Fibroblast of the aortic adventitia (primary cell): ENCODE measurements at regions not wholly inside any gene's neighbourhood (a gene's known extent, or its start where the extent isn't known, plus 50 kb on each side); places are given as distances from the start of the nearest gene placed in this dataset.

Experiments used
- DNase-seq: peaks from one replicate; pipeline ENCODE4 v3.0.0-alpha.2; 2010; ENCODE audit warnings: low read depth
- H3K4me3 ChIP-seq: 2 replicates; pipeline ENCODE4 v1.5.1; 2011; ENCODE audit warnings: low read depth, mild to moderate bottlenecking, control low read depth, low read length, moderate library complexity
- TF ChIP-seq, protein P1 (sequence below): IDR thresholded peaks from 2 replicates; pipeline ENCODE4 v1.5.1; 2011; ENCODE audit warnings: mild to moderate bottlenecking, low read length, control low read depth, inconsistent platforms; ENCODE audit not compliant: insufficient read depth

DNA sequence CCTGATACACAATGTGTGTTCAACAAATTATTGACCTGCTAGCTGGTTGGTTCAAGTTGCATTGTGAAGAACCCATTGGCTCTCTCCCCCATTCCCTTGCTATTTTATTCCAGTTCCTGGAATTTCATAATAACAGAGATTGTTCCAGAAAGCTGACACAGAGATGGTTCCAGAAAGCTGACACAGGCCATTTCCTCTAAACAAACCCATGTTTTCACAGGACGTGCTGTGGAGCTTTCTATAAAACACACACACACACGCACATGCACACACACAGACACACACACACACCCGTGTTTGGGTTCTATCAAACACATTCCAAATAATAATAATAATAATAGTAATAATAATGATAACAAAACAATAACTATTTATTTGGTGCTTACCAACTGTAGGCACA lies 259.1 kb downstream of the CLIC5 start:
- DNase-seq: no peak
- TF ChIP-seq, protein P1, sequence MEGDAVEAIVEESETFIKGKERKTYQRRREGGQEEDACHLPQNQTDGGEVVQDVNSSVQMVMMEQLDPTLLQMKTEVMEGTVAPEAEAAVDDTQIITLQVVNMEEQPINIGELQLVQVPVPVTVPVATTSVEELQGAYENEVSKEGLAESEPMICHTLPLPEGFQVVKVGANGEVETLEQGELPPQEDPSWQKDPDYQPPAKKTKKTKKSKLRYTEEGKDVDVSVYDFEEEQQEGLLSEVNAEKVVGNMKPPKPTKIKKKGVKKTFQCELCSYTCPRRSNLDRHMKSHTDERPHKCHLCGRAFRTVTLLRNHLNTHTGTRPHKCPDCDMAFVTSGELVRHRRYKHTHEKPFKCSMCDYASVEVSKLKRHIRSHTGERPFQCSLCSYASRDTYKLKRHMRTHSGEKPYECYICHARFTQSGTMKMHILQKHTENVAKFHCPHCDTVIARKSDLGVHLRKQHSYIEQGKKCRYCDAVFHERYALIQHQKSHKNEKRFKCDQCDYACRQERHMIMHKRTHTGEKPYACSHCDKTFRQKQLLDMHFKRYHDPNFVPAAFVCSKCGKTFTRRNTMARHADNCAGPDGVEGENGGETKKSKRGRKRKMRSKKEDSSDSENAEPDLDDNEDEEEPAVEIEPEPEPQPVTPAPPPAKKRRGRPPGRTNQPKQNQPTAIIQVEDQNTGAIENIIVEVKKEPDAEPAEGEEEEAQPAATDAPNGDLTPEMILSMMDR: no peak
- H3K4me3 ChIP-seq: no peak overlapping the region

DNA sequence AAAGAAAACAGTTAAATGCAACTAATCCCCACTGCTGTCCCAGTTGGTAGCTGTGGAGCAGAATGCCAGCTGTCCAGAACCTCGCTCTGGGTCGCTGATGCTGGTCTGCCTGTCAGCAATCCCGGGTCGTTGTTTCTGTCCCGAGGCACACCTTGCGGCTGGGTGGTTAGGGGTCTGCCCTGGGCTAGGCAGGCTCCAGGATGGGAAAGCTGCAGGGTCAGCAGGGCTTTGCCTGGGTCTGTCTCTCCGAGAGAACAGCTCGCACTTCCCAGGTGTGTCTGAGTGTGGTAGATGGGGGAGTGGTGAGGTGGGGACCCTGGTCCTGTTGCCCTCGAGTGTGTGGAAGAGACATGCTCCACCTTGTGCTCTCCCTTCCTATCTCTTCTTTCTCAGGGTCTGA lies 261.2 kb downstream of the CLIC5 start:
- no peak for DNase-seq
- H3K4me3 ChIP-seq: no peak overlapping the region
- TF ChIP-seq, protein P1: no peak

DNA sequence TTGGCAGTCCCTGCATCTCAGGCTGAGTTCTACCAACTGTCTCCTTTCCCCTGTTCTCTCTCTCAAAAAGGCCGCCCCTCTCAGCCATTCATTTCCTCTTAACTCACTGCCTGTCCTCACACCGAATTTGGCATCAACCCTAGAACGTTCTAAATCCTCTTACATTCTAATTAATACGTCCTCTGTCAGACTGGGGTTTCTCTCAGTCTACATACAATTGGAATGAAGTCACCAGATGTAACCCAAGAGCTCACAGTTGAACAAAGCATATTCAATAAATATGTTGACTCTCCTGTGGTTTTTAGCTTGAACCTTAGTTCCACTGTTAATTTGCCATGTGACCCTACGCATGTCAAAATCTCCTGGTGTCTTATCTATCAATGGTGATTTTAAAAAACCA lies 269.6 kb downstream of the CLIC5 start:
- TF ChIP-seq, protein P1: no peak
- no peak overlapping the region for H3K4me3 ChIP-seq
- peak; percentile 31 for DNase-seq

DNA sequence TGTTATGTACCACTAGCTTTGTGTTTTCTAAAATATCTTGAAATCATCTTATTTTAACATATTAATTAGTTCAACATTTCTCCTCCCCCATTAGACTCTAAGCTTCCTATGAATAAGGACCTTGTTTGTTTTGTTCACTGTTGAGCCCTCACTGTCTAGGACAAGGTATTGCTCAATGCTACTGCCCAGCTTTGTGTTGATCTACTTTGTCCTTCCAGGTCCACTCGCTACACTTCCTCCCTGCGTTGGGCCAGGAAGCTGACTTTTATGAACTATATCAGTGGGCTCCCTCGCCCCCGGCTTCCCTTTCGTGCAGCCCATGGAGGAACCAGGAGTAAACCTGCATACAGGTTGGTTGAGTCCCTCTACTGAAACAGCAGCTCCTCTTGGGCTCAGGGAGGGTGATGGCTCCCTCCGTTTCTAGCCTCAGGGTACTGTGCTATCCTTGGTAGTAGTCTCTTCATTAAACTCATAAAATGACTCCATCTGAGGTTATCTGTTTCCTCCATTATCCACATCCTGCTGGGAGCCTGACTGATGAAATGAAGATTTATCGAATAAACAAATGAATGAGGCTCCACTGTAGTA lies 272.5 kb downstream of the CLIC5 start:
- TF ChIP-seq, protein P1: no peak
- no peak overlapping the region for H3K4me3 ChIP-seq
- no peak for DNase-seq

DNA sequence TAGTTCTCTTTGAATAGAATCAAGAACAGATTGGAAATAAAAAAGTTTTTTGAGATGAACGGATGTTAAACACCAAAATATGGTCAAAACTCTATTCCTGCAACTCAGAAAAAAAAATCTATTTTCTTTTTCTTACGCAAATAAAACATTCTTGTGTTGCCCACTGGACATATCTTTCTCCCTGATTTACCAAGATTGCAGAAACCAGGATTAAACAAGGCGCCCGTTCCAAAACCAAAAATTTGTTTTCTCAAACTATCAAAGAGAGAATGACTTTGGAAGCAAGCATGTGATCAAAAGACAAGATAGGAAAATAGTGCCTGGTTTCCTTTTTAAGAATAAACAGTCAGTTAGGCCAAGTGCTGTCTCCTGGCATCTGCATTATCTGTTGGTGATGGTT lies 273.1 kb downstream of the CLIC5 start:
- TF ChIP-seq, protein P1: no peak
- H3K4me3 ChIP-seq: no peak overlapping the region
- DNase-seq: no peak

DNA sequence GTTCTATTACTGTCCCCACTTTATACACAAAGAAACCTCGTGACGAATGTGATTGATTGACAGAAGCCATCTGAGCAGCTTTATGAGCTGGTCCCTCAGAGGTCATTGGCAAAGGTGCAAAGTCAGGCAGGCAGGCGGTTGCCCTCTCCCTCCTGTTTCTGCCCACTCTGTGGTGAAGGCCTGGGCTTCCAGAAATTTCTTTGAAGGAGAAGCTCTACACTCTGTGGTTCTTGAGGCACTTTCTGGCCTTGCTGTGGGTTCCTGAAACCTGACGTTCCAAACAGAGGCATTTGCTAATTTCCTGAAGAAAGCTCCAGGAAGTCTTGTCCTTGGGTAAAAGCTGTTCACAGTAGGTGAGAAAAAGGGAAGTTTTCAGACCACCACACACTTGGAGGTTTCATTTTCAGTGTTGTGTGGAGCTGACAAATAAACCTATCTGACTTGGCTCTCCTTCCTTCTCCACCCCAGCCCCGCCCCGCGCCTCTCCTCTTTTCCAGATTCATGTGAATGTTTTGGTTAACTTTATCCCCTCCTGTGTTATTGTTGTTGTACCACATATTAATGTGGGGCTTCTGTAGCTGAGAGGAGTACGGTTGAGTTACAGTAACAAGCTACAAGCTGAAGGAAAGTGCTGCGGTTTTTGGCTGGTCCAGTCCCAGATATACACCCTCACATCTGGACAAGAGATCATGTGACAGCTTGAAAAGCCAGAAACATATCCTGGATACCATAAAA lies 274.1 kb downstream of the CLIC5 start:
- peak; percentile 77 for DNase-seq
- TF ChIP-seq, protein P1: no peak
- H3K4me3 ChIP-seq: no peak overlapping the region

DNA sequence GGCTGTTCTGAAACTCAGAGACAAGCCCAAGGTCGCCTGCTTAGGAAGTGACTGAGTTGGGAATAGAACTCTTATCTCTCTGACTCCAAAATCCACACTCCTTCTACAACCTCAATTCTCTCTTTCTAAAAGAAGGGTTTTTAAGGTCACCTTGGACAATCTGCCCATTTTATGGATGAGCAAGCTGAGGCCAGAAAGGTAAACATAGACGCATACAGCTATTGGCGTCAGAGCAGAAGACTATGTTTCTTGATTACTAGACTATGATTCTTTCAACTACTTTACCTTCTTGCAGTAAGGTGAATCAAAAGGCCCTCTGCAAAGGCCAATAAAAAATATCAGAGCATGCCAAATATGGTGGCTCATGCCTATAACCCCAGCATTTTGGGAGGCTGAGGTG lies 276.6 kb downstream of the CLIC5 start:
- H3K4me3 ChIP-seq: no peak overlapping the region
- TF ChIP-seq, protein P1: no peak
- no peak for DNase-seq
